ENCODE measurements at regions not wholly inside any gene's neighbourhood (a gene's known extent, or its start where the extent isn't known, plus 50 kb on each side); places are given as distances from the start of the nearest gene placed in this dataset.
A peak's percentile ranks its signal among the peaks of the same experiment; 100 is the strongest.
"Not testable (repeated sequence)": the region's sequence is repeated elsewhere in the genome, so short reads cannot be mapped to it uniquely, and the experiment has no call there.

DNA sequence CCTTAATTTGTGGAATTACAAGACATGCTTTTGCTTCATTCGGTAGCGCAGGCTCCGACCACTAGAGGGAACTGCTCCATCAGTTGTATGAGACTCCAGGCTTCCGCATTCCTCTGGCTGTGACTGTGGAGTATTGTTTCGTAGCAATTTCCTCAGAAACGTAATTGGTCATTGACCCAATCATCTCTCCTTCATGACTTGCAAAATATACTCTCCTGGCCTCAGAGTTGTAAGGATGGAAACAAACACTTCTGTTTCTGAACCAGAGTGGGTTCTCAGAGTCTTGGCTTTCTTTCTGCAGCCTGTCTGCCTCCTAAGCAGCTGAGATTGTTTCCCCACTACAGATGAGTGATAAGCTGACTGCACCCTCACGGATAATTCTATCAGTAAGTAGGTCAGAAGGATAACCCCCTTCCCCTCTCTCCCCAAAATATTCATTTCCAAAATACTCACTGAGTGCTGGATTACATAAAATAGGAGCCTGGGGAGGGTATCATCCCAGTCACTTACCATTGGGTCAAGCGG lies 146.8 kb upstream of the ZC3H12C start:
- DNase-seq (ENCODE audit: low read depth), result peak; percentile 92
- H3K4me3 ChIP-seq (ENCODE audit: low read depth, low read length), result peak overlapping the region; percentile 26

DNA sequence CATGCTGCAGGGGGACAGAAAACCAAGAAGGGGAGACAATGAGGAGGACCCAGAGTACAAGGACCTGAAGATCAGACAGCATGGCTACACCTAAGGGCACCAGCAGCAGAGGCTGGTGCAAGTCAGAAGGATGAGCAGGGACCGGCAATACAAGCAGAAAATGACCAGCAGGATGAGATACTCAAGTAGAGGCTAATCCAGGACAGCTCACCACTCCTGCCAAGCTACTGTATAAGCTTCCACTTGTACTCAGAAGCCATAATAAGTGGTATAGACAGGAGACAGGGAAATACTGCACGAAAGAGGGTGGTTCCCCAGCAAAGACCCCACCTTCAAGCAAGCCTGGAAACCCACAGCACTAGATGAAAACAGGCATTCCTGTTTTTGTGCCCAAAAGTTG lies 138.7 kb upstream of the ZC3H12C start:
- DNase-seq (ENCODE audit: low read depth), result no peak
- no peak overlapping the region for H3K4me3 ChIP-seq (ENCODE audit: low read depth, low read length)

DNA sequence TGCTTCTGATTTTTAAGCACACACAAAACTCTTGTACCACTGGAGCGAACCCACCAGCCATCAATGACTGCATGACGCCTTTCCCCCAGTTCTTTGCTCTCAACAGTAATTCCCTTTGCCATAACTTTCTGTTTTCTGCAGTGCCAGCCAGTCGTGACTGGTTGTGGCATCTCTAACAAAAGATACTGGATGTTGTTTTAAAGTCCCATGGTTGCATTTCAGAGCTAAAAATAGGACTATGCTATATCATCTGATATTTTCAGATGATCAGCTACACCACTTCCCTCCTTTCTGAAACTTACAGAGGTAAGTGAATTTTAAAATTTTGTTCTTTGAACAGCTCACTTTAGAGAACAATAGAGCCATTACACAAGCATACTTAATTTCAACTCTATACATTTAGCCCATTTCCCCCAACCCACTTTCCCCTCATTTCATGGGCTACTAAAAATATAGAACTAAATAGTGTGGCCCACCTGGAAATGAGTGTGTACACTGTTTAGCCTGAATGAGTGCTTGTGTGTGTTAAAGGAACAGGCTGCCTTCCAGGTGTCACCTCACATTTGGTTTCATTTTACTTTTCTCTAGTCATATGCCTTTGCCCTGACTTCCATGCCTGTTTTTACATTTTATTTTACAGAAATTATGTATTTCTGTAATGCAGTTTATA lies 136.9 kb upstream of the ZC3H12C start:
- no peak overlapping the region for H3K4me3 ChIP-seq (ENCODE audit: low read depth, low read length)

DNA sequence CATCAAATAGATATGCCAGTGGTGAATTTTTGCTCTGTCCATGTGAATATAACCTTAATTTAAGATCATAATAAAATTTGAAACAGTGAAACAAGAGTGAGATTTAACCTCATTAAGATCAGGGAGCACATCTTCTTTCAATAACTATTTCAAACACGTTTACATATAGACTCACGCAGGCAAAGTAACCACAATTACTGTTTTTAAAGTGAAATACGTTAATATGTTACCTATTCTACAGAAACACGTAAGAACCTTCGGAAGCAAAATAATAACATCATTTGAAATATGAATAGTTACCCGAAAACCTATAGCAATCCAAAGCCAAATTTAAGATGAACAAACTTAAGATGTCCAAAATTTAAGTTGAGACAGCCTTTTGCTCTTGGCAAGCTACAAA lies 136.2 kb upstream of the ZC3H12C start:
- no peak for DNase-seq (ENCODE audit: low read depth)
- no peak overlapping the region for H3K4me3 ChIP-seq (ENCODE audit: low read depth, low read length)

More for the DNA sequence above, 136.9 kb upstream of the ZC3H12C start:
- DNase-seq (ENCODE audit: low read depth), result no peak

DNA sequence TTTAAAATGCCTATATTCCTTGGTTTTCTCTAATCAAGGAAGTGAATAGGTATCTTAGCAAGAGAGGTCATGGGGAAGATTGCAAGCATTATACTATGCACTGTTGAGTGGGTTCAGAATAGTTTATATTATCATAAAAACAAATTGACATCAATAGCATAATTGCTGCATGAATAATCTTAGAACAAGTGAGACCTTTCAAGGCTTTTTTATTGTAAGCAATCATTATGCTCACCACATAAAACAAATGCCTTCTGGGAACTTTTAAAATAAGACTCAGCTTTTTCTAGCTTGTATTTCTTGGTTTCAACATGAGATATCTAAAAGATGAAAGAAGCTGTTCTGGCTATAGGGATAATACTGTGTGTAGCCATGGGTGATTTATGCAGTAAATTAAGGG lies 135.6 kb upstream of the ZC3H12C start:
- no peak overlapping the region for H3K4me3 ChIP-seq (ENCODE audit: low read depth, low read length)
- no peak for DNase-seq (ENCODE audit: low read depth)

DNA sequence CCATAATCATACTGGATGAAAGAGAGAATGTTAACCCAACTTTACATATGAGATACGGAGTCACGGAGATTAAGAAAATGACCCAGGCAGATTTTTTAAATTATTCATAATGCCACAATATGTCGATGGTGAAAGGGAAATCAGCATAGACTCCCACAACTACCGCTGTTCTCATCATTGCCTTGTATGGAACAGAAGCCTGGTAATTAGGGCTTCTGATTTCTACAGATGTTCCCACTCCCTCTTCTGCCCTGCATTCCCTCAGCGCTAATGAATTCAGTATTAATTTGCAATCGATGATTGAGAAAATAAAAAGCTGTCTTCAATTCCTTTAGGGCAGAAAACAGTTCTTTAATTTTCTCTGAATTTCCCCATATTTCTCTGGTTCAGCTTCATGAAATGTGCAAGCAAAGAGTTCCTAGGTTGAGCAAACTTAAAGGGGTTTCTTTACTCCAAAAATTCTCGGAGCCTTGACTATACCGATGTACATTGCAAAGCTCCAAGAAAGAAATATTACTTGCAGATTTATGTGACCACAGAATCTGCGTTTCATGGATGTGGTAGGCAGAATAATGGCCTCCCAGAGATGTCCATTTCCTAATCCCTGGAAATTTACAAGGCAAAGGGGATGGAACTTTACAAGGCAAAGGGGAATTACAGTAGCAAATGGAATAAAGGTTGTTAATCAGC lies 134.9 kb upstream of the ZC3H12C start:
- no peak overlapping the region for H3K4me3 ChIP-seq (ENCODE audit: low read depth, low read length)
- DNase-seq (ENCODE audit: low read depth), result no peak

DNA sequence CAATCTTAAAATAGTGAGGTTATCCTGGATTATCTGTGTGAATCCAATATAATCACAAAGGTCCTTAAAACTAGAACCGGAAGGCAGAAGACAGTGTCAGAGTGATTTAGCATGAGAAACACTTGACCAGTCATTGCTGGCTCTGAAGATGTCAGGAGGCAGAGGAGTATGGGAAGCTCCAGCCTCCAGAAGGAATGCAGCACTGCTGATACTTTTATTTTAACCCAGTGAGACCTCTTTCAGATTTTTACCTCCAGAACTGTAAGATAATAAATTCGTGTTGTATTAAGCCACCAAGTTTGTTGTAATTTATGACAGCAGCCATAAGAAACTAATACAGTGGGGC lies 134.4 kb upstream of the ZC3H12C start:
- no peak overlapping the region for H3K4me3 ChIP-seq (ENCODE audit: low read depth, low read length)

DNA sequence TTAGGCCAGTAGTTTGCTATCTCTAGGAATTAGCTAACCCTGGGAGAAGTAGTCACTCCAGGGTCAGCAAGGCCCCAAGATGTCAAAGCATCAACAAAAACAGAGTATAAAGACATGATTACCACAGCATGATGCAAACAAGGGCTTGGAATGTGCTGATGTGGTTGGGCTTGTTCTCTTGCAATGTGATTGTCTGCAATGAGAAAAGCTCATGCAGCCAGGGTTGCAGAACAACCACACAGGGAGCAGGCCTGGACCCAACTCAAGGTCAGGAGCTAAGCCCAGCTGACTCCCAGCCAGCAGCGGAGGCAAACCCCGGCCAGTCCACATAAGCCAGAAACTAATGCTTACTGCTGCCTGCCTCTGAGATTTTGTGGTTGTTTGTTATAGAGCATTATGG lies 132.4 kb upstream of the ZC3H12C start:
- DNase-seq (ENCODE audit: low read depth), result peak; percentile 96
- H3K4me3 ChIP-seq (ENCODE audit: low read depth, low read length), result no peak overlapping the region

More for the DNA sequence above, 134.4 kb upstream of the ZC3H12C start:
- no peak for DNase-seq (ENCODE audit: low read depth)

DNA sequence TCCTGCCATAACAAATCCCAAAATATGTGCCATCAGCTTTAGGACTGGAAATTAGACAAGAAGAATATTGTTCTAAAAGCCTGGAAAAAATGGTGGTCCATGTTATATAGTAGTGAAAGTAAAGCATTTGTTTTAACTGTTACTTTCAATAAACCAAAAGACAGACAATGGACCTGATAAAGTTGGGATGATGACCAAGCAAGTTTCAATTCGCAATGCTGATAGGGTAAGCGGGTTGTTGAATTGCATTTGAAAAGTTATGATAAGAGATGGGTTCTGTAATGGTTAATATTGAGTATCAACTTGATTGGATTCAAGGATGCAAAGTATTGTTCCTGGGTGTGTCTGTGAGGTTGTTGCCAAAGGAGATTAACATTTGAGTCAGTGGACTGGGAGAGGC lies 131.9 kb upstream of the ZC3H12C start:
- no peak for DNase-seq (ENCODE audit: low read depth)
- no peak overlapping the region for H3K4me3 ChIP-seq (ENCODE audit: low read depth, low read length)

DNA sequence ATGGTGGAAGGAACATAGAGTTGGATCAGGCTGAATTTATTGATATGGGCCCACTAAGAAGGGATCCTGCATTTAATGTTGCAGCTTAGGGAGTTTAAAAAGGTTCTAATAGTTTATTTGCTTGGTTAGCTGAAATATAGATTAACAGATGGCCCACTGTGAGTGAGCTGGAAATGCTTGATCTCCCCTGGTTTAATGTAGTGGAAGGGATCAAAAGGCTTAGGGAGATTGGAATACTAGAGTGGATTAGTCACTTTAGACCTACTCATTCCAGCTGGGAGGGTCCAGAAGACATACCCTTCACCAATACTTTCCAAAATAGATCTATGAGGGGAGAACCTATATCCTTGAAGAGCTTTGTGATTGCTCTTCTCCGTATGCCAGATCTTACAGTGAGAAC lies 130.1 kb upstream of the ZC3H12C start:
- DNase-seq (ENCODE audit: low read depth), result no peak
- H3K4me3 ChIP-seq (ENCODE audit: low read depth, low read length), result no peak overlapping the region

DNA sequence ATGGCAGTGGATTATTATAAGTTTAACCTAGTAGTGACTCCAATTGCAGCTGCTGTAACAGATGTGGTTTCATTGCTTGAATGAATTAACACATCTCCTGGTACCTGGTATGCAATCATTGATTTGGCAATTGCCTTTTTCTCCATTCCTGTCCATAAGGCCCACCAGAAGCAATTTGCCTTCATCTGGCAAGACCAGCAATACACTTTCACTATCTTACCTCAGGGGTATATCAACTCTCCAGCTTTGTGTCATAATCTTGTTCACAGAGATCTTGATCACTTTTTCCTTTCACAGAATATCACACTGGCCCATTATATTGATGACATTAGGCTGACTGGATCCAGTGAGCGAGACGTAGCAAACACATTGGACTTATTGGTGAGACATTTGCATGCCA lies 128.7 kb upstream of the ZC3H12C start:
- DNase-seq (ENCODE audit: low read depth), result no peak
- H3K4me3 ChIP-seq (ENCODE audit: low read depth, low read length), result no peak overlapping the region

DNA sequence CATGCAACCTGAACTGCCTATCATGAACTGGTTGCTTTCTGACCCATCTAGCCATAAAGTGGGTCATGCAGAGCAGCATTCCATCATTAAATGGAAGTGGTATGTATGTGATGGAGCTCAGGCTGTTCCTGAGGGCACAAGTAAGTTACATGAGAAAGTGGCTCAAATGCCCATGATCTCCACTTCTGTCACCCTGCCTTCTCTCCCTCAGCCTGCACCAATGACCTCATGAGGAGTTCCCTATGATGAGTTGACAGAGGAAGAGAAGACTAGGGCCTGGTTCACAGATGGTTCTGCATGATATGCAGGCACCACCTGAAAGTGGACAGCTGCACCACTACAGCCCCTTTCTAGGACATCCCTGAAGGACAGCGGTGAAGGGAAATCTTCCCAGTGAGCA lies 127.7 kb upstream of the ZC3H12C start:
- not testable (repeated sequence) for H3K4me3 ChIP-seq (ENCODE audit: low read depth, low read length); DNase-seq (ENCODE audit: low read depth)

DNA sequence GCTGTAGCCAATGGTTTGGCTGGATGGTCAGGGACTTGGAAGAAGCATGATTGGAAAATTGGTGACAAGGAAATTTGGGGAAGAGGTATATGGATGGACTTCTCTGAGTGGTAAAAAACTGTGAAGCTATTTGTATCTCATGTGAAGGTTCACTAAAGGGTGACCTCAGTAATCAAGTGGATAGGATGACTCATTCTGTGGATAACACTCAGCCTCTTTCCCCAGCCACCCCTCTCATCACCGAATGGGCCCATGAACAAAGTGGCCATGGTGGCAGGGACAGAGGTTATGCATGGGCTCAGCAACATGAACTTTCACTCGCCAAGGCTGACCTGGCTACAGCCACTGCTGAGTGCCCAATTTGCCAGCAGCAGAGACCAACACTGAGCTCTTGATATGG lies 127.3 kb upstream of the ZC3H12C start:
- H3K4me3 ChIP-seq (ENCODE audit: low read depth, low read length); DNase-seq (ENCODE audit: low read depth): not testable (repeated sequence)

DNA sequence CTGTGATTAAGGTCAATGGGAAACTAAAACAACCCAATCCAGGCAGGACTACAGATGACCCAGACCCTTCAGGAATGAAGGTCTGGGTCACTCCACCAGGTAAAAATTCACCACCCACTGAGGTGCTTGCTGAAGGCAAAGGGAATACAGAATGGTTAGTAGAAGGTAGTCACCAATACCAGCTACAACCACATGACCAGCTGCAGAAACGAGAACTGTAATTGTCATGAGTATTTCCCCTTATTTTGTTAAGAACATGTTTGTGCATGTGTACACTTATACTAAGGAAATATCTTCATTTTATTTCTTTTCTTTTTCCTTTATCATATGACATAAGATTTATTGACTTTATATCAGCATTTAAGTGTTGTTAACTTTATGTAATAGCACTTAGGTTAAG lies 126.1 kb upstream of the ZC3H12C start:
- DNase-seq (ENCODE audit: low read depth); H3K4me3 ChIP-seq (ENCODE audit: low read depth, low read length): not testable (repeated sequence)

DNA sequence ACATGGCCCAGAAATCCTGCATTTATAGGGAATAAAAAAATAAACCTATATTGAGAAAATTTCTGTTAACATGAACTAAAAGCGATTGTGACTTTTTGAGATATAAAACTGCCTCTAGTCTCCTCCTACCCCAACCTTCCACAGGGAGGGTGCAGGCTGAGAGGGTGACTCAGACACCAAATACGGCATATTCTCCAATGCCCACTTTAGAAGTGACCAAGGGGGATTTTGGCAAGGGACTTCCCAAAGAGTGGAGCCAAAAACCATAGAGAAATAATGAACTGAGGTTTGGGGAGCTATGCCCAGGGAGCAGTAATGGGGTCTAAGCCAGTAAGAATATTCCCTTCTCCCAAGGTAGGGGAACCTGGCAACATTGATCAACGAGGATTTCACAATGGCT lies 124.9 kb upstream of the ZC3H12C start:
- no peak for DNase-seq (ENCODE audit: low read depth)
- H3K4me3 ChIP-seq (ENCODE audit: low read depth, low read length), result no peak overlapping the region

DNA sequence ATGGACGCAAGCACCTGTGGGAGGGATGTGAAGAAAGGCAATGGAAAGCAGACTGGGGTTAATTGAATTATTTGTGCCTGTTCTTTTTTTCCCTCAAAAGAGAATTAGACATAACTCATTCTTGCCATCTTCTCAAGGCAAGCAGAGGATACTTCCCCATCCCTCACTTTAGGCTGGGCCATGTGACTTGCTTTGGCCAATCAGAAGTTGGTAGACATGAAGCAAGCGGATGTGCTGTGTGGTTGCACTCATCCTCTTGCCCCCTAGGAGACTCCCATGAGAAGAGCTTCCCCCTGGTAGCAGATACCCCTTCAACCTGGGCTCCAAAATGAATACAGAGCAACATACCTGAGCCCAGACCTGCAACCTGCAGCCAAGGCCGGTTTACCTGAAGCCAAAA lies 124.4 kb upstream of the ZC3H12C start:
- H3K4me3 ChIP-seq (ENCODE audit: low read depth, low read length), result no peak overlapping the region
- DNase-seq (ENCODE audit: low read depth), result no peak

DNA sequence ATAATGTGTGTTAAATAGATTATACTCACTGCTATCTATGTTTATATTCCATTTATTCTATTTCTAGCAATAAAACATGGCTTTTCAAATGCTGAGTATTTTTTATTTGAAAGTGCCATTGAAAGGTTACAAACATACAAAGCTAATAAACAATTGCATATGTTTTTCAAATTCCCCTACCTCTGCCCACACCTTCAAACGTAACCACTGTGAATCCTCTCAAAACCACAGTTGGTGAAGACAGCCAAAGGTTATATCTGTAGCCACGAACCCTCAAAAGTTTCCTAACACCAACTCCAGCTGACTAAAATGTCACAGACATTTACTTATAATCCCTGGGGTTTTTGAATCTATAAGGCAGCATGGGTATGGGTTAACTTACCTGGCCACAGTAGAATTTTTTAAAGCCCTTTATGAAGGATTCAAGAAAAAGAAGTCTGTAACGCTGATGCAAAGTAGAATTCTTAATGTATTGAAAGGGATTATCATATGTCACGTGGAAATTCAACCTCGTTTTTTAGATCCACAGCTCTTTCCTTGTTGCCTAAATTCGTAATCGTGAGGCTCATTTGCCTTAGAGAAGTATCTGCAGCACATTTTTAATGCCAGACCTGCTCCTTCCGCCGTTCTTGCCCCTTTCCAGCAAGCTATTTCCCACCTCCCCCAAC lies 122.5 kb upstream of the ZC3H12C start:
- DNase-seq (ENCODE audit: low read depth), result no peak
- no peak overlapping the region for H3K4me3 ChIP-seq (ENCODE audit: low read depth, low read length)

DNA sequence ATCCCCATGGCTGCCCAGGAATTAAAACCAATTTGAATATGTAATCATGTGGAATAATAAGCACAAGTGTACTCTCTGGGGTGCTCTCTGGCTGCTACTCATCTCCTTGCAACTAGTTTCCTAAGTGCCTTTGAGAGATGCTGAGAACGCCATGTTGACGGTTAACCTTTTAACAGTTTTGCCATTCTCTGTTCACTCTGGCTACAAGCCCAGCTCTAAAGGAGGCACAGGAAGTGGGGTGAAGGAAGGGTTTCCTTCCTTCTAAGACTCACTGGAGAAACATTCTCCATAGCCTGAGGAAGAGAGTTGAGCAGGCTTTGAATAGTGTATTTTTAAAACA lies 122.0 kb upstream of the ZC3H12C start:
- peak; percentile 87 for DNase-seq (ENCODE audit: low read depth)
- H3K4me3 ChIP-seq (ENCODE audit: low read depth, low read length), result no peak overlapping the region

DNA sequence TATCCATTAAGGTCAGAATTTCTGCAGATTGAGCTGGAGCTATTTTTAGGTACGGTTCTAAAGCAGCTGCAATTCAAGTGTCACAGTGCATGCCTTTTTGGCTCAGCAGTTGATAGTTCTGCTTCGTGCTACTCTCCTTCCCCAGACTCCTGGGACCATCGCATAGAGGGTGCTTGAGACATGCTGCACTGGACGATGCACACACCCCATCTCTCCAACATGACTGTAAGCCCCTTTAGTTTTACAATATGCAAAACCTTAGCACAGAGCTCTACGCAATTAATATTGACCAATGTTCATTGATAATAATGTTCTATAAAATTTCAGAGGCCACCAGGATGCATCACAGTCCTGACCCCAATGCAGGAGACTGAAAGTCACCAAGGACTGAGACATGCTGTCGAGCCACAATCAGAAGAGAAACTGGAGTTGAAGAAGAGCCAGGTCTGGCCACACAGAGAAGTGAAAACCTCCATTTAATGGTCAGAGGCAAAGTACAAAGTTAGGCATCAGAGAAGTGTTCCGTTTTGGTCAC lies 120.9 kb upstream of the ZC3H12C start:
- no peak overlapping the region for H3K4me3 ChIP-seq (ENCODE audit: low read depth, low read length)
- no peak for DNase-seq (ENCODE audit: low read depth)

DNA sequence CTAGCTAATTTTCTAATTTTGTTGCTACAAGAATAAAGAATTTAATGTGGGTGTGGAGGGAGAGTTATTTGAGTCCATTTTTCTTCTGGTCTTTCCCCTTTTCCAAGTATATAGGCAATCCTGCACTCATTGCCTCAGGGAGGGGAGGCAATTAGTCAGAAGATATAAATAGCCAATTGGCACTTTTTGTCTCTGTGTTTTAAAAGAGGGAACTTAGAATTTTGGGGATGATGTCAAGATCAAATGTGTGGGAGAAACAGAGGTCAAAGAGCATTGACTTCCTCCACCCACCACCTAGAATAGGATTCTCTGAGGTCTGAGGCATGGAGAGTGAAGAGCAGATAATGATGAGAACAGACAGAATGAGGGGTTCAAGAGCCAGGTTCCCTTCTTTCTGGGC lies 120.3 kb upstream of the ZC3H12C start:
- no peak for DNase-seq (ENCODE audit: low read depth)
- no peak overlapping the region for H3K4me3 ChIP-seq (ENCODE audit: low read depth, low read length)

DNA sequence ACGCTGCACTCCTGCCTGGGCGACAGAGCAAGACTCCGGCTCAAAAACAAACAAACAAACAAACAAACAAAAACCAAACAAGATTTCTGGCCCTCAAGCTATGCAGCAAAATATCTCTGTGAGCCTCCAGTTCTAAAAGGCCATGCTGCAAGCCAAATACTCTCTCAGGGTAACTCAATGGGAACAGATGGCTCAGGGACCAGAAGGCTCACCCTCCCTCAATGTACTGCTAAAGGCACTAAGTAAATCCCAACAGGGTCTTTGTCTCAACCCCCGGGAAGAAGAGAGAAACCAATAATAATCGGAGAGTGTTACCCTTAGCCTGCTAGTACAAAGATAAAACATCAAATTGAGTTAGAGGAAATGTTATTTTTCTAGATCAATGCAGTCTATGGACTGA lies 119.7 kb upstream of the ZC3H12C start:
- H3K4me3 ChIP-seq (ENCODE audit: low read depth, low read length), result no peak overlapping the region
- DNase-seq (ENCODE audit: low read depth), result no peak
